OCI-LY7 (cell line): ENCODE measurements at regions not wholly inside any gene's neighbourhood (a gene's known extent, or its start where the extent isn't known, plus 50 kb on each side); places are given as distances from the start of the nearest gene placed in this dataset.

Experiments
- BruUV-seq: library from RNA; stranded (reverse); fragments of 400-500 nt; replicated peaks from 2 replicates; lab custom pipeline; 2021; lab: Mats Ljungman, UMichigan
- CTCF ChIA-PET: fragments of 300-600 bp; sonication (Branson Sonifier 250); formaldehyde crosslinking; loops from one replicate; lab custom pipeline; 2022; ENCODE audit warnings: antibody characterized with exemption; ENCODE audit not compliant: unreplicated experiment; lab: Charles Lee
- POLR2A ChIA-PET: fragments of 300-600 bp; sonication (Branson Sonifier 250); formaldehyde crosslinking; loops from one replicate; lab custom pipeline; 2022; ENCODE audit warnings: antibody characterized with exemption; lab: Charles Lee
- DNase-seq: peaks from one replicate; pipeline ENCODE4 v3.0.0-alpha.2; 2015; ENCODE audit warnings: low spot score
- H2AFZ ChIP-seq: fragments of 200-600 bp; sonication (generic), shearing (Covaris generic); 2 replicates; pipeline ENCODE4 v1.6.1; 2014; ENCODE audit warnings: mild to moderate bottlenecking, antibody characterized with exemption, low read length, moderate library complexity
- H3K27ac ChIP-seq: fragments of 200-600 bp; sonication (generic); 2 replicates; pipeline ENCODE4 v1.5.1; 2014; ENCODE audit warnings: mixed run types, low read depth, mild to moderate bottlenecking, moderate library complexity, low read length, inconsistent platforms; ENCODE audit not compliant: poor library complexity, severe bottlenecking
- H3K36me3 ChIP-seq: fragments of 200-600 bp; sonication (generic); 2 replicates; pipeline ENCODE4 v1.6.1; 2014; ENCODE audit warnings: mild to moderate bottlenecking, antibody characterized with exemption, low read length, moderate library complexity, mixed read lengths; ENCODE audit not compliant: insufficient read depth
- H3K4me1 ChIP-seq: fragments of 200-600 bp; sonication (generic); 2 replicates; pipeline ENCODE4 v1.5.1; 2014; ENCODE audit warnings: mild to moderate bottlenecking, low read length; ENCODE audit not compliant: insufficient read depth, poor library complexity, severe bottlenecking
- H3K4me2 ChIP-seq: fragments of 200-600 bp; sonication (generic); 2 replicates; pipeline ENCODE4 v1.6.1; 2014; ENCODE audit warnings: mild to moderate bottlenecking, low read length
- H3K4me3 ChIP-seq: fragments of 200-600 bp; sonication (generic); 2 replicates; pipeline ENCODE4 v1.5.1; 2014; ENCODE audit warnings: mild to moderate bottlenecking, low read depth, low read length; ENCODE audit not compliant: poor library complexity, severe bottlenecking
- H3K79me2 ChIP-seq: fragments of 200-600 bp; sonication (generic); 2 replicates; pipeline ENCODE4 v1.6.1; 2016; ENCODE audit warnings: low read depth, mild to moderate bottlenecking, low read length, moderate library complexity, mixed read lengths; ENCODE audit not compliant: insufficient read depth
- H3K9me2 ChIP-seq: fragments of 200-600 bp; sonication (generic); 2 replicates; pipeline ENCODE4 v1.6.1; 2016; ENCODE audit warnings: mild to moderate bottlenecking, low read length, mixed read lengths; ENCODE audit not compliant: insufficient read depth
- H3K9me3 ChIP-seq: fragments of 200-600 bp; sonication (generic); 2 replicates; pipeline ENCODE4 v1.6.1; 2014; ENCODE audit warnings: mild to moderate bottlenecking, mixed run types, low read length, mixed read lengths
- H4K20me1 ChIP-seq: fragments of 200-600 bp; sonication (generic); 2 replicates; pipeline ENCODE4 v1.6.1; 2014; ENCODE audit warnings: mild to moderate bottlenecking, antibody characterized with exemption, low read length, moderate library complexity, mixed read lengths; ENCODE audit not compliant: insufficient read depth
- CTCF ChIP-seq: fragments of 200-600 bp; sonication (generic); conservative IDR thresholded peaks from 2 replicates; pipeline ENCODE4 v1.5.1; 2014; ENCODE audit warnings: mild to moderate bottlenecking, antibody characterized with exemption, low read length, moderate library complexity, mixed read lengths
- EZH2phosphoT487 ChIP-seq: fragments of 200-600 bp; sonication (generic); IDR thresholded peaks from 2 replicates; pipeline ENCODE4 v1.6.1; 2018; ENCODE audit warnings: low read depth, borderline replicate concordance, mild to moderate bottlenecking, mixed run types, antibody characterized with exemption, low read length, moderate library complexity, mixed read lengths
- intact Hi-C: fragments of 100-400 bp; cut with micrococcal nuclease; formaldehyde crosslinking; loops from one replicate; pipeline ENCODE4 v1.10.0; 2022; ENCODE audit not compliant: unreplicated experiment

- Histone ChIP-seq H2AFZ (no peak overlapping the region), H3K4me2 (no peak overlapping the region), H3K9me3 (no peaks in the 10 kb centered on the region), H4K20me1 (no peaks in the 10 kb centered on the region), H3K4me3 (no peak overlapping the region), H3K9me2 (no peaks in the 10 kb centered on the region), H3K4me1 (no peaks in the 10 kb centered on the region), H3K27ac (no peak overlapping the region), H3K79me2 (no peaks in the 10 kb centered on the region), H3K36me3 (no peaks in the 10 kb centered on the region)
- TF ChIP-seq EZH2phosphoT487 (no peak), CTCF (no peak)
- intact Hi-C loops: no loop called here
- ChIA-PET CTCF (no interaction called here), POLR2A (interaction anchor here (0.6 kb wide), 1 partner anchor 94 kb away, joined by 3 read pairs; no protein-coding TSS in a partner anchor)
- DNase-seq: no peak
- BruUV-seq: no TSS peak
These were observed 295.8 kb downstream of the PREX1 start for GRCh38 chr20:48532028-48532427.

- no peak overlapping the region for H3K27ac ChIP-seq
- no peaks in the 10 kb centered on the region for H3K9me2 ChIP-seq
- BruUV-seq: no TSS peak
- H3K4me1 ChIP-seq: no peaks in the 10 kb centered on the region
- TF ChIP-seq CTCF (no peak), EZH2phosphoT487 (no peak)
- H4K20me1 ChIP-seq: no peaks in the 10 kb centered on the region
- intact Hi-C loops: no loop called here
- ChIA-PET CTCF (no interaction called here), POLR2A (interaction anchor here (0.6 kb wide), 1 partner anchor 94 kb away, joined by 3 read pairs; no protein-coding TSS in a partner anchor)
- no peak overlapping the region for H3K4me2 ChIP-seq
- no peaks in the 10 kb centered on the region for H3K36me3 ChIP-seq
- H2AFZ ChIP-seq: no peak overlapping the region
- H3K9me3 ChIP-seq: no peaks in the 10 kb centered on the region
- no peaks in the 10 kb centered on the region for H3K79me2 ChIP-seq
- H3K4me3 ChIP-seq: no peak overlapping the region
- DNase-seq: no peak
These were observed 296.3 kb downstream of the PREX1 start for GRCh38 chr20:48531505-48531904.

- intact Hi-C loops: no loop called here
- TF ChIP-seq CTCF (no peak), EZH2phosphoT487 (no peak)
- no TSS peak for BruUV-seq
These were observed 296.8 kb downstream of the PREX1 start for GRCh38 chr20:48530957-48531356.

More at GRCh38 chr20:48530957-48531356, 296.8 kb downstream of the PREX1 start:
- Histone ChIP-seq H4K20me1 (no peaks in the 10 kb centered on the region), H3K4me1 (no peaks in the 10 kb centered on the region), H2AFZ (no peak overlapping the region), H3K4me2 (no peak overlapping the region), H3K9me2 (no peaks in the 10 kb centered on the region), H3K4me3 (no peak overlapping the region), H3K9me3 (no peaks in the 10 kb centered on the region), H3K79me2 (no peaks in the 10 kb centered on the region), H3K36me3 (no peaks in the 10 kb centered on the region), H3K27ac (no peak overlapping the region)
- DNase-seq: no peak
- ChIA-PET POLR2A (no interaction called here), CTCF (no interaction called here)
